ENCODE measurements at regions not wholly inside any gene's neighbourhood (a gene's known extent, or its start where the extent isn't known, plus 50 kb on each side); places are given as distances from the start of the nearest gene placed in this dataset.

DNA sequence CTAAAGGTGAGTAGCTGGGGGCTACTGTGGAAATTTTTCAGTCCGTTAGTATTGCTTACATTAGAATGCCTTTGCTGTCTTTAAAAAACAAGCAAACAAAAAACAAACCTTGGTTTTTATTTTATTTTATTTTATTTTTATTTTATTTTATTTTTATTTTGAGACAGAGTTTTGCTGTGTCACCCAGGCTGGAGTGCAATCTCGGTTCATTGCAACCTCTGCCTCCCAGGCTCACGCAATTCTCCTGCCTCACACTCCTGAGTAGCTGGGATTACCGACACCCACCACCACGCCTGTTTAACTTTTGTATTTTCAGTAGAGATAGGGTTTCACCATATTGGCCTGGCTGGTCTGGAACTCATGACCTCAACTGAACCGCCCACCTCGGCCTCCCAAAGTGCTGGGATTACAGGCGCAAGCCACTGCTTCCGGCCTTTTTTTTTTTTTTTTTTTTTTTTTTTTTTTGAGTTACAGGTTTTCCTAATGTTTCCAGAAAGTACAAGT, 732.6 kb downstream of the KCNJ3 start:
- TF ChIP-seq MYC (IDR thresholded peaks at IDR 0.05; ENCODE audit: low read depth, low read length) (no peak), POLR2A (IDR thresholded peaks at IDR 0.05; ENCODE audit: extremely low read depth, insufficient read length) (no peak)
- TF ChIP-seq, protein P1, sequence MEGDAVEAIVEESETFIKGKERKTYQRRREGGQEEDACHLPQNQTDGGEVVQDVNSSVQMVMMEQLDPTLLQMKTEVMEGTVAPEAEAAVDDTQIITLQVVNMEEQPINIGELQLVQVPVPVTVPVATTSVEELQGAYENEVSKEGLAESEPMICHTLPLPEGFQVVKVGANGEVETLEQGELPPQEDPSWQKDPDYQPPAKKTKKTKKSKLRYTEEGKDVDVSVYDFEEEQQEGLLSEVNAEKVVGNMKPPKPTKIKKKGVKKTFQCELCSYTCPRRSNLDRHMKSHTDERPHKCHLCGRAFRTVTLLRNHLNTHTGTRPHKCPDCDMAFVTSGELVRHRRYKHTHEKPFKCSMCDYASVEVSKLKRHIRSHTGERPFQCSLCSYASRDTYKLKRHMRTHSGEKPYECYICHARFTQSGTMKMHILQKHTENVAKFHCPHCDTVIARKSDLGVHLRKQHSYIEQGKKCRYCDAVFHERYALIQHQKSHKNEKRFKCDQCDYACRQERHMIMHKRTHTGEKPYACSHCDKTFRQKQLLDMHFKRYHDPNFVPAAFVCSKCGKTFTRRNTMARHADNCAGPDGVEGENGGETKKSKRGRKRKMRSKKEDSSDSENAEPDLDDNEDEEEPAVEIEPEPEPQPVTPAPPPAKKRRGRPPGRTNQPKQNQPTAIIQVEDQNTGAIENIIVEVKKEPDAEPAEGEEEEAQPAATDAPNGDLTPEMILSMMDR (IDR thresholded peaks at IDR 0.05; ENCODE audit: low read depth, low read length), result no peak

Measured in NB4 (cell line).